ENCODE measurements at regions not wholly inside any gene's neighbourhood (a gene's known extent, or its start where the extent isn't known, plus 50 kb on each side); places are given as distances from the start of the nearest gene placed in this dataset.

GRCh38 chr2:134081238-134081938 lies 172.5 kb upstream of the MGAT5 start:
- TF ChIP-seq CTCF (IDR thresholded peaks at IDR 0.05) (no peak), POLR2A (IDR thresholded peaks at IDR 0.05) (no peak)
